B cell (primary cell): ENCODE measurements at regions not wholly inside any gene's neighbourhood (a gene's known extent, or its start where the extent isn't known, plus 50 kb on each side); places are given as distances from the start of the nearest gene placed in this dataset.

Source experiments
- CTCF ChIP-seq: fragments of 200-600 bp; IDR thresholded peaks from one replicate; pipeline ENCODE4 v1.8.0; 2022; ENCODE audit warnings: antibody characterized with exemption, mild to moderate bottlenecking
- EZH2 ChIP-seq: IDR thresholded peaks from 2 replicates; pipeline ENCODE4 v1.6.1; 2012; ENCODE audit warnings: borderline replicate concordance, low read depth, mild to moderate bottlenecking, moderate library complexity, low read length; ENCODE audit not compliant: insufficient read depth, poor library complexity, severe bottlenecking

GRCh38 chr14:25826105-25826504, 771.7 kb downstream of the NOVA1 start:
- no peak for TF ChIP-seq CTCF
- TF ChIP-seq EZH2: no peak
